Activated CD4-positive, alpha-beta T cell treated with anti-CD3 and anti-CD28 coated beads for 48 hours (primary cell): ENCODE measurements at regions not wholly inside any gene's neighbourhood (a gene's known extent, or its start where the extent isn't known, plus 50 kb on each side); places are given as distances from the start of the nearest gene placed in this dataset.
"Not testable (repeated sequence)": the region's sequence is repeated elsewhere in the genome, so short reads cannot be mapped to it uniquely, and the experiment has no call there.

ENCODE experiments used
- DNase-seq: peaks from one replicate; pipeline ENCODE4 v3.0.0-alpha.2; 2020

GRCh38 chr4:136002316-136002715, 1530.0 kb downstream of the PCDH18 start:
- no peak for DNase-seq

- no peak for DNase-seq
Observed at GRCh38 chr4:136001791-136002190, 1530.5 kb downstream of the PCDH18 start.

- DNase-seq, result no peak
Observed at GRCh38 chr4:136000246-136000645, 1532.0 kb downstream of the PCDH18 start.

GRCh38 chr4:135994360-135994759, 1537.9 kb downstream of the PCDH18 start:
- no peak for DNase-seq

GRCh38 chr4:135976860-135977259, 1555.4 kb downstream of the PCDH18 start:
- DNase-seq, result no peak

- DNase-seq, result no peak
Observed at GRCh38 chr4:135966936-135967335, 1565.4 kb downstream of the PCDH18 start.

GRCh38 chr4:135963009-135963408, 1569.3 kb downstream of the PCDH18 start:
- no peak for DNase-seq

GRCh38 chr4:135949931-135950330, 1582.4 kb downstream of the PCDH18 start:
- no peak for DNase-seq

- no peak for DNase-seq
Observed at GRCh38 chr4:135948797-135949196, 1583.5 kb downstream of the PCDH18 start.

GRCh38 chr4:135941671-135942070, 1590.6 kb downstream of the PCDH18 start:
- DNase-seq, result no peak

- no peak for DNase-seq
Observed at GRCh38 chr4:135934026-135934425, 1598.3 kb downstream of the PCDH18 start.

GRCh38 chr4:135927651-135928050, 1604.6 kb downstream of the PCDH18 start:
- DNase-seq, result no peak

GRCh38 chr4:135921081-135921480, 1611.2 kb downstream of the PCDH18 start:
- DNase-seq, result no peak

GRCh38 chr4:135917011-135917410, 1615.3 kb downstream of the PCDH18 start:
- DNase-seq, result no peak

- DNase-seq, result no peak
Observed at GRCh38 chr4:135900956-135901355, 1631.3 kb downstream of the PCDH18 start.

GRCh38 chr4:135864304-135864703, 1662.7 kb upstream of the PABPC4L start:
- not testable (repeated sequence) for DNase-seq

- DNase-seq, result no peak
Observed at GRCh38 chr4:135840781-135841180, 1639.2 kb upstream of the PABPC4L start.

- DNase-seq, result no peak
Observed at GRCh38 chr4:135839712-135840111, 1638.1 kb upstream of the PABPC4L start.

GRCh38 chr4:135838889-135839288, 1637.3 kb upstream of the PABPC4L start:
- no peak for DNase-seq

GRCh38 chr4:135834471-135834870, 1632.9 kb upstream of the PABPC4L start:
- DNase-seq, result no peak

- no peak for DNase-seq
Observed at GRCh38 chr4:135833529-135833928, 1631.9 kb upstream of the PABPC4L start.

GRCh38 chr4:135824759-135825296, 1623.2 kb upstream of the PABPC4L start:
- DNase-seq, result no peak

GRCh38 chr4:135804785-135805184, 1603.2 kb upstream of the PABPC4L start:
- DNase-seq, result no peak

- DNase-seq, result no peak
Observed at GRCh38 chr4:135777361-135777760, 1575.8 kb upstream of the PABPC4L start.

- no peak for DNase-seq
Observed at GRCh38 chr4:135775909-135776308, 1574.3 kb upstream of the PABPC4L start.

GRCh38 chr4:135770505-135770904, 1568.9 kb upstream of the PABPC4L start:
- no peak for DNase-seq
